GM12873 (cell line): ENCODE measurements at regions not wholly inside any gene's neighbourhood (a gene's known extent, or its start where the extent isn't known, plus 50 kb on each side); places are given as distances from the start of the nearest gene placed in this dataset.

Experiments
- TF ChIP-seq, protein P1 (sequence below): IDR thresholded peaks from 2 replicates; pipeline ENCODE4 v1.5.1; 2012; ENCODE audit warnings: low read depth, mild to moderate bottlenecking, moderate library complexity, low read length, control low read depth; ENCODE audit not compliant: insufficient read depth; ENCODE audit errors: missing control alignments

DNA sequence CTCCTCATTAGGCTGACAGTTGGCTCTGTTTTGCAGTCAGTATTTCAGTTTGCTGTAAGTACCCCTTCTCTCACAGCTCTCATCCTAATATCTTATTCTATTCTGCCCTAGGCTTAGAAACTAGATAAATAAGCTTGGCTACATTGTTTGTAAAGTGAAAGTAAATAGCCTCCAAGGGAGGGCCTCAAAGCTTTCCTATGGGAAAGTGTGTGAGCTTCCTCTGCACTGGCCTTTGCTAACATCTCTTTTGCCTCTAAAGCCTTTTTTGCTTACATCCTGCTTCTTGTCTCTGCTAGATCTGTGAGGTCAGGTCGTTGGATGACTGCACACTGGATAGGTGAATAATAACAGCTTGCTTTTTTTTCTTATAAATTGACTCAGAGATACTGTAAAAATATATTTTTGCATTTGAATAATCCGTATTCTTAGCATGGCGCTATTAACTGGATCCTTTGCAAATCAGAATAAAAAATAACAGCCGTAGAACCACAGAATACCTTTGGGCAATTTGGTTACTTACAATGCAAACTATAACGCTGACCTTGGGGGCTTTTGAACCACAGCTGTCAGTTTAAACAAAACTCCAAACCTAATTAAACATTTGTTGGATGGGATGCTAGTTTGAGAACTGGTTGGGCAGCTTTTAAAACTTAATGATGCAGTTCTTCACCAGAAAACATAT, 55.1 kb downstream of the TTC6 start:
- TF ChIP-seq, protein P1, sequence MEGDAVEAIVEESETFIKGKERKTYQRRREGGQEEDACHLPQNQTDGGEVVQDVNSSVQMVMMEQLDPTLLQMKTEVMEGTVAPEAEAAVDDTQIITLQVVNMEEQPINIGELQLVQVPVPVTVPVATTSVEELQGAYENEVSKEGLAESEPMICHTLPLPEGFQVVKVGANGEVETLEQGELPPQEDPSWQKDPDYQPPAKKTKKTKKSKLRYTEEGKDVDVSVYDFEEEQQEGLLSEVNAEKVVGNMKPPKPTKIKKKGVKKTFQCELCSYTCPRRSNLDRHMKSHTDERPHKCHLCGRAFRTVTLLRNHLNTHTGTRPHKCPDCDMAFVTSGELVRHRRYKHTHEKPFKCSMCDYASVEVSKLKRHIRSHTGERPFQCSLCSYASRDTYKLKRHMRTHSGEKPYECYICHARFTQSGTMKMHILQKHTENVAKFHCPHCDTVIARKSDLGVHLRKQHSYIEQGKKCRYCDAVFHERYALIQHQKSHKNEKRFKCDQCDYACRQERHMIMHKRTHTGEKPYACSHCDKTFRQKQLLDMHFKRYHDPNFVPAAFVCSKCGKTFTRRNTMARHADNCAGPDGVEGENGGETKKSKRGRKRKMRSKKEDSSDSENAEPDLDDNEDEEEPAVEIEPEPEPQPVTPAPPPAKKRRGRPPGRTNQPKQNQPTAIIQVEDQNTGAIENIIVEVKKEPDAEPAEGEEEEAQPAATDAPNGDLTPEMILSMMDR, result no peak

DNA sequence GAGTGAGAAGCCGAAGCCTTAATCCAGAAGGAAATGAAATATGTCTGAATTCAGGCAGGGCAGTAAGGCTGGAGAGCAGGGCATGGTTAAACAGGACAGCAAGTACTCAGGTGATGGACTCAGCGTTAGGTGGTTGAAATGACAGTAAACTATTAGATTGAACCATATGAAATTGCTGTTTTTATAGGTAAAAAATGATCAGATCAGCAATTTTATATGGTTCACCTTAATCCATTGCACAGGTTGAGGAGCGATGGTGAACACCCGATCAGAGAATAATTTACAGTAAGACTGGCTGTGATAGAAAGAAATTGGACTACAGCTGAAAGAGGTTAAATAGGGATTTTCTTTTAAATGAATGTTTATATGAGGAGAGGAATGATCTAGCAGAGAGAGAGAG, 56.6 kb downstream of the TTC6 start:
- TF ChIP-seq, protein P1, result no peak

DNA sequence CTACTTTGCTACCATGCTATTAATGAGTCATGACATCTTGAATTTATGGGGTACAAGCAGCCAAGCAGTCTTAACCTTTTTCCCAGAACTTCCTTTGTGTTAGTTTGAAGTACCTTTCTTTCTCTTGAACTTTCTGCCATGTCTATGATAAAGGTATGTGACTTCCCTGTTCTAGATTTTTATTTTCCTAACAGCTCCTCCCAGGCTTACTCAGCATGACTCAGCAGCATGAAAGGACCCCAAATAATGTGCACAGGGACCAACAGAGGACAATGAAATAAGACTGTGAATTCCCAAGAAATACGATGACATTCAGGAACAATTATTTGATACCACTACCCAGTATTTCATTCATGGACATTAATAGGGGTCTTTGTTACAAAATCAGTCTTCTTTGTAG, 60.0 kb downstream of the TTC6 start:
- TF ChIP-seq, protein P1, result no peak

DNA sequence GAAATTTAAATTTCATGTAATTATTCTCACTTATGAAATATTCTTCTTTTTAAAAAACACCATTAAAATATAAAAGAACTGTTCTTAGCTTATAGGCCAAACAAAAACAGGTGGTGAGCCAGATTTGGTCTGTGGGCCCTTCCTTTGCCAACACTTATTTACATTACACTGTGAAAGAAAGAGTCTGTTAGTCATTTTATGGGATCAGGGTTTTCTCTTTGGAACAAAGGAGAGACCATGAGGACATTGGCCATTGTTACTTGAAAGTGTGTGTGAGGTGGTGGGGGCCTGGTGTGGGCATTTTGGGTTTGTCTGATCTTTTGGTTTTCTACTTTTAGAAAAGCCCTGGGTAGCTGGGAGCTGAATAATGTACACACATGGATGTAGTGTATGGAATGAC, 62.7 kb downstream of the TTC6 start:
- TF ChIP-seq, protein P1, result no peak

DNA sequence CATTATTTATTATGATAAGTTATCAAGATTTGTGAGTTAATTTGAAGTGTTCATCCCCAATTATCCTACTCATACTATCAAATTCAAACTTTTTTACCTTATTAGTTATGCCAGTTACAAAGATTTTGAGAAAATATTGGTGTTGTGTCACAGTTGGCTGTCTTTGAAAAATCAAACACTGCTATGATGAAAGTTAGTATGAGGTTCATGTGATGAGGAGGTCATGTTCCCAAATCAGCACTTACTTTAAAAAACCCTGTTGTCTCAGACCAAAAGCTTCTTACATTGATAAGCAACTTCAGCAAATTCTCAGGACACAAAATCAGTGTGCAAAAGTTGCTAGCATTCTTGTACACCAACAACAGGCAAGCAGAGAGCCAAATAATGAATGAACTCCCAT, 68.1 kb downstream of the TTC6 start:
- TF ChIP-seq, protein P1, result no peak

DNA sequence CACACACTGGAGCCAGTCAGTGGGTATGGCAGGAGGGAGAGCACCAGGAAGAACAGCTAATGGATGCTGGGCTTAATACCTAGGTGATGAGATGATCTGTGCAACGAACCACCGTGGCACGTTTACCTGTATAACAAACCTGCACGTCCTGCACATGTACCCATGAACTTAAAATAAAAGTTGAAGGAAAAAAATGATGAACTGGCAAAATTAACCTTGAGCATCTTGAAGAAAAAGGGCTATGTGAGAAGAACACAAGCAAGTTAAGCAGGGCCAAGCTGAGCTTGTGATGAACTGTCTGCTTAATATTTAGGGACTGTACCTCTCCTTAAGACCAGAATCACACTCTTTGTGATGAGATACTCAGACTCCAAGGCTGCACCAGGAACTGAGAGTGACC, 70.0 kb downstream of the TTC6 start:
- TF ChIP-seq, protein P1, result no peak

DNA sequence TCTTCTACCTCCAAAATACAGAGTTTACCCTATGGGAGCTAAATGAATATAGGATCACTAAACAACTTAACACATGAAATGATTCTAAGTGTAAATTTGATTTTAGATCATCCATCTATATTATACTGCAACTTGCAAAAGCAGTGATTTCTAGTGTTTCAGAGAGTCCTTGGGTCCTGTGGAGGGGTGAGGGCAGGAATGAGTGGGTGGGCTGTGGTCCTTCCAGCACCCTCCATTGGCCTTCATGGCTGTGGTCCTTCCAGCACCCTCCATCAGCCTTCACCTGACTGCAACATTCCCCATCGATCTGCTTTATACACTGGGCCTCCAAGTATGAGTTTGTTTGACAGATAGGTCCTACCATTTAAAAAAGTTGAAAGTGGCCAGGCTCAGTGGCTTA, 70.5 kb downstream of the TTC6 start:
- TF ChIP-seq, protein P1, result no peak

DNA sequence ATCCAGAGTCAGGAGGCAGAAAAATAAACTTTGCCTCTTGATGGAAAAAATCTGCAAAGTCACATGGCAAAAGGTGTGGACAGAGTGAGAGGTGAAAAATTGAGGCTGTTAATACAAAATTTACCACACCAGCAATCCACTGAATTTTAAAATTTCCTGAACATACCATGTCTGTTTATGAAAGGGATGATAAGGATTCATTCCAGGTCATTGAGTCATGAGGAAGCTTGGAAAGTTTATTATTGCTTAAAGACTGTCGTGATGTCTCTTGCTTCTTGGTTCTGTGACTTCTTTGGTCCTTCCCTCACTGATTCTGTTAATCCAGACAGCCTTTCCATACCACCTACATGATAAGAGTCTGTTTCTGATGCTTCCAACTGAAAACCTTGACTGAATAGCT, 73.2 kb downstream of the TTC6 start:
- TF ChIP-seq, protein P1, result no peak
